Esophagus squamous epithelium (tissue), 5 donors: ENCODE measurements at regions not wholly inside any gene's neighbourhood (a gene's known extent, or its start where the extent isn't known, plus 50 kb on each side); places are given as distances from the start of the nearest gene placed in this dataset.

Experiments
- DNase-seq: peaks from one replicate; lab custom pipeline; 2025; lab: John Stamatoyannopoulos, UW
- H3K27ac ChIP-seq, 4 donors: fragments of 200-600 bp; sonication (generic); one replicate each; pipeline ENCODE4 v1.5.1; 2016 to 2019; ENCODE audit warnings: mild to moderate bottlenecking in 1 of 4
- H3K27me3 ChIP-seq, 4 donors: fragments of 200-600 bp; sonication (generic); 1 replicate in 3 of 4; 2 replicates in 1 of 4; pipeline versions ENCODE4 v1.5.1 to v1.6.0; 2017 to 2021; ENCODE audit warnings: antibody characterized with exemption in 1 of 4
- H3K36me3 ChIP-seq, 3 donors: fragments of 200-600 bp; sonication (generic); one replicate each; pipeline ENCODE4 v1.5.1; 2016 to 2019
- H3K4me1 ChIP-seq, 3 donors: fragments of 200-600 bp; sonication (generic); one replicate each; pipeline ENCODE4 v1.5.1; 2017 to 2019
- H3K4me3 ChIP-seq, 4 donors: fragments of 200-600 bp; sonication (generic); 1 replicate in 3 of 4; 2 replicates in 1 of 4; pipeline ENCODE4 v1.5.1; 2016 to 2019; ENCODE audit warnings: mild to moderate bottlenecking in 2 of 4, moderate library complexity in 1 of 4
- H3K9me3 ChIP-seq, 3 donors: fragments of 200-600 bp; sonication (generic); one replicate each; pipeline ENCODE4 v1.5.1; 2016 to 2019
- POLR2A ChIP-seq, 4 donors: fragments of 450-650 bp; IDR thresholded peaks; one replicate each; pipeline ENCODE4 v1.6.1; 2017; ENCODE audit warnings: antibody characterized with exemption in 4 of 4, mild to moderate bottlenecking in 4 of 4, moderate library complexity in 3 of 4
- WGBS, 2 donors: methylation state at CpG; one replicate each; pipeline ENCODE4 v1.1.5; 2018; 5-methylcytosine and 5-hydroxymethylcytosine counted together
- intact Hi-C: fragments of 100-400 bp; cut with DNase I; formaldehyde crosslinking; loops from one replicate; pipeline ENCODE4 v1.15.0; 2022
- TF ChIP-seq, protein P1 (sequence below), 6 experiments: fragments of 450-650 bp in 4 of 6; fragments of 200-600 bp in 2 of 6; sonication (generic) in 2 of 6; IDR thresholded peaks; one replicate each; pipeline ENCODE4 v1.5.1; 2016 to 2019; ENCODE audit warnings: antibody characterized with exemption in 6 of 6, mild to moderate bottlenecking in 4 of 6, moderate library complexity in 4 of 6
- donor health status: DM: yes; HTN: yes; CAD: no.

DNA sequence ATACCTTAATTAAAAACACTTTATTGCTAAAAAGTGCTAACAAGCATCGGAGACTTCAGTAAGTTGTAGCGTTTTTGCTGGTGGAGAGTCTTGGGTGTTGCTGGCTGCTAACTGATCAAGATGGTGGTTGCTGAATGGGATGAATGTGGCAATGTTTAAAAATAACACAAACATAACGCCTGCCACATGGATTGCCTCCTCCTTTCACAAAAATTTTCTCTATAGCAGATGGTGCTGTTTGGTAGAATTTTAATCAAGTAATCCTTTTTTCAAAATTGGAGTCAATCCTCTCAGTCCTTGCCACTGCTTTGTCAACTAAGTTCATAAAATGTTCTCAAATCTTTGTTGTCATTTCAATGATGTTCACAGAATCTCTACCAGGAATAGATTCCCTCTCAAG, 466.8 kb upstream of the TECRL start:
- no peaks in the 10 kb centered on the region for H3K27me3 ChIP-seq
- intact Hi-C loops, result no loop called here
- no peak overlapping the region for H3K27ac ChIP-seq
- H3K4me3 ChIP-seq, result no peak overlapping the region
- no peaks in the 10 kb centered on the region for H3K36me3 ChIP-seq
- no peak for DNase-seq
- TF ChIP-seq POLR2A (IDR thresholded peaks at IDR 0.05), result no peak
- TF ChIP-seq, protein P1, sequence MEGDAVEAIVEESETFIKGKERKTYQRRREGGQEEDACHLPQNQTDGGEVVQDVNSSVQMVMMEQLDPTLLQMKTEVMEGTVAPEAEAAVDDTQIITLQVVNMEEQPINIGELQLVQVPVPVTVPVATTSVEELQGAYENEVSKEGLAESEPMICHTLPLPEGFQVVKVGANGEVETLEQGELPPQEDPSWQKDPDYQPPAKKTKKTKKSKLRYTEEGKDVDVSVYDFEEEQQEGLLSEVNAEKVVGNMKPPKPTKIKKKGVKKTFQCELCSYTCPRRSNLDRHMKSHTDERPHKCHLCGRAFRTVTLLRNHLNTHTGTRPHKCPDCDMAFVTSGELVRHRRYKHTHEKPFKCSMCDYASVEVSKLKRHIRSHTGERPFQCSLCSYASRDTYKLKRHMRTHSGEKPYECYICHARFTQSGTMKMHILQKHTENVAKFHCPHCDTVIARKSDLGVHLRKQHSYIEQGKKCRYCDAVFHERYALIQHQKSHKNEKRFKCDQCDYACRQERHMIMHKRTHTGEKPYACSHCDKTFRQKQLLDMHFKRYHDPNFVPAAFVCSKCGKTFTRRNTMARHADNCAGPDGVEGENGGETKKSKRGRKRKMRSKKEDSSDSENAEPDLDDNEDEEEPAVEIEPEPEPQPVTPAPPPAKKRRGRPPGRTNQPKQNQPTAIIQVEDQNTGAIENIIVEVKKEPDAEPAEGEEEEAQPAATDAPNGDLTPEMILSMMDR (IDR thresholded peaks at IDR 0.05), result no peak
- no peaks in the 10 kb centered on the region for H3K4me1 ChIP-seq
- no peaks in the 10 kb centered on the region for H3K9me3 ChIP-seq
- WGBS, 2 donors, result 58 to 68% methylated on average over 3 of the region's 3 CpGs

GRCh38 chr4:64870558-64870957, 461.3 kb upstream of the TECRL start:
- TF ChIP-seq, protein P1 (IDR thresholded peaks at IDR 0.05), result no peak
- no peak for TF ChIP-seq POLR2A (IDR thresholded peaks at IDR 0.05)
- no peak overlapping the region for H3K4me3 ChIP-seq
- H3K4me1 ChIP-seq, result no peaks in the 10 kb centered on the region
- no peaks in the 10 kb centered on the region for H3K36me3 ChIP-seq
- WGBS, 2 donors, result 43 to 46% methylated on average over 4 of the region's 4 CpGs
- H3K27me3 ChIP-seq, result no peaks in the 10 kb centered on the region
- H3K9me3 ChIP-seq, result no peaks in the 10 kb centered on the region
- intact Hi-C loops, result no loop called here
- no peak for DNase-seq
- no peak overlapping the region for H3K27ac ChIP-seq

- Histone ChIP-seq H3K4me1 (no peaks in the 10 kb centered on the region), H3K27me3 (no peaks in the 10 kb centered on the region), H3K9me3 (no peaks in the 10 kb centered on the region), H3K36me3 (no peaks in the 10 kb centered on the region), H3K27ac (no peak overlapping the region), H3K4me3 (no peak overlapping the region)
- no peak for DNase-seq
- WGBS, 2 donors, result 56 to 57% methylated on average over 5 of the region's 5 CpGs
- intact Hi-C loops, result no loop called here
- TF ChIP-seq, protein P1 (IDR thresholded peaks at IDR 0.05), result no peak
- no peak for TF ChIP-seq POLR2A (IDR thresholded peaks at IDR 0.05)
Measured at GRCh38 chr4:64857815-64858214, 448.6 kb upstream of the TECRL start.

- intact Hi-C loops, result no loop called here
- 31 to 45% methylated on average over 1 of the region's 1 CpG for WGBS, 2 donors
- Histone ChIP-seq H3K27me3 (no peaks in the 10 kb centered on the region), H3K27ac (no peak overlapping the region), H3K4me1 (no peaks in the 10 kb centered on the region), H3K36me3 (no peaks in the 10 kb centered on the region), H3K9me3 (no peaks in the 10 kb centered on the region), H3K4me3 (no peak overlapping the region)
- TF ChIP-seq, protein P1 (IDR thresholded peaks at IDR 0.05), result no peak
- no peak for TF ChIP-seq POLR2A (IDR thresholded peaks at IDR 0.05)
- DNase-seq, result no peak
Measured at GRCh38 chr4:64857198-64857597, 447.9 kb upstream of the TECRL start.

DNA sequence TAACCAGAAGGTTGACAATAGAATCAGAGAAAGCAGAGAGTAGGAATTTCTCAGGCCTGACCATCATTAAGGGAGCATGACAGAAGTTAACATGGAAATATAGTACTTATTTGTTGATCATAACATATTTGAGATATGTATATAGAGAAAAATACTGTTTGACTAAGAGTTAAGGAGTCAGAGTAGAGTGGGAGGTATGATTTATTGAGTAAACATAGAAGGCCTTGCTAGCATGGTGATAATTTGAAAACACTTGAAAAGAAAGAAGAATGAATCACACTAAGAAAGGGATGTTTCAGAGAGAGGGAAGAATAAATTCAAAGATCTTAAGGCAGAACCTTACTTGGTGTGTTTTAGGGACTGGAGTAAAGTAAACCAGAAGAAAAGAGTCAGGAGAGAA, 437.2 kb upstream of the TECRL start:
- no peak for DNase-seq
- no peaks in the 10 kb centered on the region for H3K9me3 ChIP-seq
- no peaks in the 10 kb centered on the region for H3K4me1 ChIP-seq
- H3K4me3 ChIP-seq, result no peak overlapping the region
- no peaks in the 10 kb centered on the region for H3K27me3 ChIP-seq
- TF ChIP-seq, protein P1 (IDR thresholded peaks at IDR 0.05), result no peak
- TF ChIP-seq POLR2A (IDR thresholded peaks at IDR 0.05), result no peak
- no peak overlapping the region for H3K27ac ChIP-seq
- no peaks in the 10 kb centered on the region for H3K36me3 ChIP-seq
- intact Hi-C loops, result no loop called here
